Thymus (tissue), 11 donors: ENCODE measurements at regions not wholly inside any gene's neighbourhood (a gene's known extent, or its start where the extent isn't known, plus 50 kb on each side); places are given as distances from the start of the nearest gene placed in this dataset.

ENCODE experiments used
- DNase-seq, 9 donors: peaks; one replicate each; pipeline ENCODE4 v3.0.0-alpha.2; 2013; ENCODE audit warnings: low spot score in 9 of 9, low read depth in 6 of 9, missing footprints in 1 of 9
- H3K27ac ChIP-seq, 2 donors: one replicate each; pipeline ENCODE4 v1.5.1; 2013; ENCODE audit warnings: control low read depth in 1 of 2, low read depth in 1 of 2, low read length in 1 of 2, mild to moderate bottlenecking in 1 of 2, moderate library complexity in 1 of 2
- H3K27me3 ChIP-seq, 2 donors: one replicate each; pipeline ENCODE4 v1.5.1; 2013; ENCODE audit warnings: low read length in 1 of 2; ENCODE audit not compliant: control insufficient read depth in 2 of 2, insufficient read depth in 1 of 2
- H3K36me3 ChIP-seq, 2 donors: one replicate each; pipeline ENCODE4 v1.5.1; 2013; ENCODE audit warnings: low read length in 1 of 2, mild to moderate bottlenecking in 1 of 2, moderate library complexity in 1 of 2; ENCODE audit not compliant: control insufficient read depth in 2 of 2, insufficient read depth in 2 of 2
- H3K4me1 ChIP-seq, 2 donors: one replicate each; pipeline ENCODE4 v1.5.1; 2013; ENCODE audit warnings: low read length in 2 of 2; ENCODE audit not compliant: control insufficient read depth in 2 of 2, insufficient read depth in 2 of 2
- H3K4me3 ChIP-seq, 2 donors: one replicate each; pipeline ENCODE4 v1.5.1; 2013; ENCODE audit warnings: low read length in 2 of 2, control low read depth in 1 of 2, mild to moderate bottlenecking in 1 of 2
- H3K9me3 ChIP-seq, 2 donors: one replicate each; pipeline ENCODE4 v1.5.1; 2013; ENCODE audit warnings: low read length in 1 of 2, mild to moderate bottlenecking in 1 of 2; ENCODE audit not compliant: control insufficient read depth in 2 of 2, insufficient read depth in 1 of 2
- WGBS: extraction: QIAGEN DNeasy Blood & Tissue Kit; methylation state at CpG from one replicate; pipeline ENCODE4 v1.1.7; 2013; 5-methylcytosine and 5-hydroxymethylcytosine counted together
- donor health status: healthy.

DNA sequence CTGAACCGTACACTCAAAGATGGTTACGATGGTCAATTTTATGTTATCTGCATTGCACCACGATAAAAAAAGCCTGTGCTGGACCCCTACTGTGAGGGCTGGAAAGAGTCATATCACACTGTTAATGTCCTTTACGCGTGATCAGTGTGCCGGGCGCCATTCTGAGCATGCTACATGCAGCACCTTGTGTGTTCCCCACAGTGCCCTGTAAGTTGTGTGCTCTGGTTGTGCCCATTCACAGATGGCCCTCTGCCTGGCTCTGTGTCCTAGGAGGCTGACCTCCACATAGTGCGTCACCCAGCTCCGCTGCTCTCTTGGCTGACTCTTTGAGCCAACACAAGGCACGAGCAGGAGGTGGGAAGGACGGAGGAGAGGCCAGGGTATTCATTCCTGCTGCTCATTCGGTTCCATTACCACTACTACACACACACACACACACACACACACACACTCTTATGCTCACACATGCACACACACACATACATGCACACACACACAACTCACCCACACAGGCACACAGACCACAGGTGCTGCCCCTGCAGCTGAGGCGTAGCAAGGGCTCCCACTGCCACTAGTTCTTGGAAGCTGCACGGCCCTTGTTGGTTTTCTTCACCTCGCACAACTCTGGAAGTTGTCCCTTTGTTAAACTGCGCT lies 129.6 kb upstream of the IQSEC1 start:
- Histone ChIP-seq H3K4me3 (no peak overlapping the region), H3K36me3 (no peaks in the 10 kb centered on the region), H3K27ac (no peak overlapping the region), H3K9me3 (no peaks in the 10 kb centered on the region), H3K4me1 (no peaks in the 10 kb centered on the region), H3K27me3 (peaks cover 16 to 52% of the 10 kb centered on the region in 2 donors)
- 96% methylated on average over 16 of the region's 16 CpGs for WGBS
- no peak for DNase-seq

DNA sequence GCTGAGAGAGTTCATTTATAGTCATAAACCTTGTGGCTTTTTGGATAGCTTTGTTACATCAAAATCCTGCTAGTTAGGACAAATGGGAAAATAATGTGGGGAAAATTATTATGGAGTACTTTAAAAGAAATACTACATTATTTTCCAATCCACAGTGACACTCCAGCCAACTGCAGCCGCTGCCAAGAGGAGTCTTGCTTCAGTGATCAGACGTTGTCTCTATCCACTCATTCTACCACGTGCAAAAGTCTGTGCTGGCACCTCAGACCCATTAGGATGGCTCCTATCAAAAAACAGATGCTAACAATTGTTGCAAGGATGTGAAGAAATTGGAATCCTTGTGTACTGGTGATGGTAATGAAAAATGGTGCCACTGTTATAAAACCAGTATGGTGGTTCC lies 128.6 kb upstream of the IQSEC1 start:
- Histone ChIP-seq H3K4me1 (peaks cover 0 to 2% of the 10 kb centered on the region in 2 donors), H3K27me3 (peaks cover 16 to 49% of the 10 kb centered on the region in 2 donors), H3K27ac (no peak overlapping the region), H3K36me3 (no peaks in the 10 kb centered on the region), H3K4me3 (no peak overlapping the region), H3K9me3 (no peaks in the 10 kb centered on the region)
- 93% methylated on average over 3 of the region's 3 CpGs for WGBS
- no peak for DNase-seq

DNA sequence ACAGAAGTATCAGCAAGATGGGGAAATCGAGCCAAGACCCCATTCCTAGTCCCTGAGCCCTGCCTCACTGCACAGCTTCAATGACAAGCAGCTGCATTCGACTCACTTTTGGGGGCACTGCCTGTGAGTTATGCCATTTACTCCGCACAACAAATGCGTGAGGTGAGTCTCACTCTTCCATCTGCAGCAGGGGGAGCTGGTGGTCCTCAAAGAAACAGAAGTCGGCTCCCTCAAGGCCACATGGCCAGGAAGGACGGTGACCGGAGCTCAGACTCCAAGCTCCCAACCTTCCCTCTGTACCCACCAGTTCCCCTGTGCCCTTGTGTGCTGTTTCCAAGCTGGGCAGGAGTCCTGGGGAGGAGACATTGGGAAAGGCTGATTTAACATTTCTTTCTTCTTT lies 127.7 kb upstream of the IQSEC1 start:
- Histone ChIP-seq H3K27ac (no peak overlapping the region), H3K4me3 (no peak overlapping the region), H3K36me3 (no peaks in the 10 kb centered on the region), H3K27me3 (peaks cover 16 to 49% of the 10 kb centered on the region in 2 donors), H3K4me1 (peaks cover 0 to 11% of the 10 kb centered on the region in 2 donors), H3K9me3 (peaks cover 0 to 1% of the 10 kb centered on the region in 2 donors)
- peak in 3 of 9 donors; percentile 3 to 36 (median 33) for DNase-seq
- 24% methylated on average over 7 of the region's 7 CpGs for WGBS

DNA sequence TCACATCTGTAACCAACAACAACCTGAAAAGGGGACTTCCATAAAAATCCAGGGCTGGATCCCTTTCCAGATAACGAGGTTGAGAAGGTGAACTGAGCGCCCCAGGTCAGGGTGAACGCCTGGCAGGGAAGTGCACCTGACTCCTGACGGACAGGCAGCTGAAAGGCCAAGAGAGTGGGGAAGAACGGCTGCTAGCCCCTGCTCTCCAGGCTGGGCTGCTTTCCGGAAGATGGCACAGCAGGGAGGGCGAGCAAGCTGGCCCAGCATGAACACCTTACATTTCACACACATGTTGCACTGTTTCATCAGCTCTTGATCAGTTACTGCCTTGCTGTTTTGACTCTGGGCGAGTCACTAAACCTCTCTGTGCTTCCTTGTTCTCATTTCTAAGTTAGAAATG lies 127.2 kb upstream of the IQSEC1 start:
- peaks cover 0 to 1% of the 10 kb centered on the region in 2 donors for H3K9me3 ChIP-seq
- H3K36me3 ChIP-seq = no peaks in the 10 kb centered on the region
- no peak overlapping the region for H3K27ac ChIP-seq
- H3K4me1 ChIP-seq = peaks cover 0 to 11% of the 10 kb centered on the region in 2 donors
- H3K27me3 ChIP-seq = peaks cover 16 to 46% of the 10 kb centered on the region in 2 donors
- no peak overlapping the region for H3K4me3 ChIP-seq
- 87% methylated on average over 8 of the region's 8 CpGs for WGBS
- no peak for DNase-seq

DNA sequence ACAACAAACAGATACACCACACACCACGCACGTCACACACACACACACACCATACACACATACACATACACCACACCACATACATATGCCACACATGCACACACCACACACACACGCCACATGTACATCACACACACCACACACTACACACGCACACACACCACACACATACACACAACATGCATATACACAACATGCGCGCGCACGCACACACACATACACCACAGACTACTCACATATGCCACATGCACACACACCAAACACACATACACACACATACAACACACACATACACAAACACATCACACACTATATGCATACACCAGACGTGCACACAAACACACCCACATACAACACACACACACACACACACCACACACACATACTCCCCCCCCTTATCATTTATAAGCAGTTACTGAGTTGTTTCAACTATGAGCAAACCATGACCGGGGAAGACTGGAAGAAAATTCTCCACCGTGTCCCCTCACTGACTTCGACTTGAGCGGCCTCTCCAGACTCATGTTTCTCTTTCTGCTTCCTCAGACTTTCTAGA lies 126.7 kb upstream of the IQSEC1 start:
- Histone ChIP-seq H3K36me3 (no peaks in the 10 kb centered on the region), H3K4me3 (no peak overlapping the region), H3K27ac (no peak overlapping the region), H3K9me3 (peaks cover 0 to 1% of the 10 kb centered on the region in 2 donors), H3K4me1 (peaks cover 0 to 11% of the 10 kb centered on the region in 2 donors), H3K27me3 (peaks cover 13 to 41% of the 10 kb centered on the region in 2 donors)
- 97% methylated on average over 13 of the region's 13 CpGs for WGBS
- DNase-seq = no peak

DNA sequence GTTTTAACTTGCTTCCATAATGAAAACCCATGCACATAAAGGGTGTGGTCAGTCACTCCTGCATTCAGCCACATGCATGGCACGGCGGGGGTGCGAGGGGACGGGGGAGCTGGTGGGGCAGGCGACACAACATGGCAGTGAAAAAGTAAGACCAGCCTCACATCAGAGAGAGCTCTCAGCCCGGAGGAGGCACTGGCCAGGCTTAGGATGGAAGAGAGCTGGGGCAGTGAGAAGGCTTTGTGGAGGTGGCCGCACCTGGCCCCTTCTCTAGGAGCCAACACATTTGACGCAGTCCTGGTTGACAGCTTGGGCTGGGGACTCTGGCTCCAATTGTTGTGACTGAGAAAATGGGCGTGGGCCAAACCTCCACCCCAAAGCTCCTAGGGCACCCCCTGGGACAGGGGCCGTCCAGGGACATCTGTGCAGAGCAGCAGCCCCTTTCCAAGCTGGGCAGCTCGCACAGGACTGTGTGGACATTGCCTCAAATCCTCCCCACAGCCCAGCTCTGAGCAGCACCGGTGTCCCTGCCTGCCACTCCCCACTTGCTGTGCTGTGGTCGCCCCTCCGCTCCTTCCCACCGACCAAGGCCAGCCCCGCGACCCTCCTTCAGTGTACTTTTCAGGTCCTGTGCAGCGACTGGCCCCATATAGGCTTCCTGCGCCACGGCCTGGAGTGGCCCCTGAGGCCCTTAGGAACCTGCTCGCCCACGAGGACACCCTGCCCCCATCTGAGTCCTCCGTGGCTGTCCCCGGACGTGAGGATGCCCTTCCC lies 126.0 kb upstream of the IQSEC1 start:
- Histone ChIP-seq H3K9me3 (peaks cover 0 to 1% of the 10 kb centered on the region in 2 donors), H3K36me3 (no peaks in the 10 kb centered on the region), H3K4me3 (no peak overlapping the region), H3K27me3 (peaks cover 10 to 33% of the 10 kb centered on the region in 2 donors), H3K27ac (no peak overlapping the region), H3K4me1 (peaks cover 0 to 15% of the 10 kb centered on the region in 2 donors)
- no peak for DNase-seq
- 94% methylated on average over 25 of the region's 25 CpGs for WGBS

DNA sequence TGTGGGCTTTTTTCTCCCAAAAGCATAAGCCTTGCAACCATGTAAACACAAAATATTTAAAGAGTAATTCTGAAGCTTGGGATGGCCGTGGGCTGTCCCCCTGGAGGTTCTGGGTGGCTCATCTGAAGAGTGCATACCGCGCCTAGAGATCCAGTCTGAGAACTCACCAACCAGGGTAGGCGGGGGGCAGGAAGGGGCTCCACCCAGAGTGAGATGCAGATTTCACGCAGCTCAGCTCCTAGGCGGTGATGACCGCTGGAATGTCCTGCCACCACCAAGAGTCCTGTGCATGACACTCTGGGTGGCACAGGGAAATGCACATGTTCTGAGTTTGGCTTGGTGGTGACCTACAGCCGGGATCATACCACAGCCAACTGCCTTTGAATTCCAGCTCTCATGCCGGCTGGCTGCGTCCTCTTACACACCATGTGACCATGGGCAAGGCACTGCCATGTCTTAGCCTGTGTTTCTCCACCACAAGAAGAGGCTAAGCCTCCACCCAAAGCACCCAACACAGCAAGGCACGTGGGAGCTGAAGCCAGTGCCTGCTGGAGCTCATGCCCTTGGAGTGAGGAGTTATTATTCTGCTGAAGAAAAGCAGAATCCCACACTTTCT lies 125.1 kb upstream of the IQSEC1 start:
- WGBS = 96% methylated on average over 11 of the region's 11 CpGs

DNA sequence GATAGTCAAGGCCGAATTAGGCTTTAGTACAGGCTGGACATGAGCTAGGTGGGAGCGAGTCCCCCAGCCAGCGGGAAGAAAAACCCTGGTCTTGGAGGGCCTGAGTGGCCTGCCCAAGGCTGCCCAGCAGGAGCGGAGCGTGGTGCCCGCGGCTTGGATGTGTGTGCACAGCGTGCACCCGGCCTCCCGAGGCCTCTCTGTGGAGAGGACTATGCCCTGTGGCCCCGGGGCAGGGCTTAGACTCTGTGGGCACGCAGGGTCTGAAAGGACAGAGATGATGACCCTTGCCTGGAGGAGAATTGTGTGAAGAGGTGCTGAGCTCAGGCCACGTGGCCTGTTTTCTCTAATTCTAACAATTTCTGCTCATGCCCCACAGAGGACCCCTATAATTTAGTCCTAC lies 124.6 kb upstream of the IQSEC1 start:
- Histone ChIP-seq H3K27ac (no peak overlapping the region), H3K36me3 (no peaks in the 10 kb centered on the region), H3K9me3 (peaks cover 0 to 1% of the 10 kb centered on the region in 2 donors), H3K27me3 (peaks cover 0 to 19% of the 10 kb centered on the region in 2 donors), H3K4me3 (no peak overlapping the region), H3K4me1 (peaks cover 0 to 15% of the 10 kb centered on the region in 2 donors)
- no peak for DNase-seq
- WGBS = 97% methylated on average over 13 of the region's 13 CpGs

More for the DNA sequence above, 125.1 kb upstream of the IQSEC1 start:
- peaks cover 0 to 1% of the 10 kb centered on the region in 2 donors for H3K9me3 ChIP-seq
- no peak overlapping the region for H3K27ac ChIP-seq
- no peak overlapping the region for H3K4me3 ChIP-seq
- H3K4me1 ChIP-seq = peaks cover 0 to 15% of the 10 kb centered on the region in 2 donors
- peaks cover 2 to 25% of the 10 kb centered on the region in 2 donors for H3K27me3 ChIP-seq
- H3K36me3 ChIP-seq = no peaks in the 10 kb centered on the region
- DNase-seq = no peak

DNA sequence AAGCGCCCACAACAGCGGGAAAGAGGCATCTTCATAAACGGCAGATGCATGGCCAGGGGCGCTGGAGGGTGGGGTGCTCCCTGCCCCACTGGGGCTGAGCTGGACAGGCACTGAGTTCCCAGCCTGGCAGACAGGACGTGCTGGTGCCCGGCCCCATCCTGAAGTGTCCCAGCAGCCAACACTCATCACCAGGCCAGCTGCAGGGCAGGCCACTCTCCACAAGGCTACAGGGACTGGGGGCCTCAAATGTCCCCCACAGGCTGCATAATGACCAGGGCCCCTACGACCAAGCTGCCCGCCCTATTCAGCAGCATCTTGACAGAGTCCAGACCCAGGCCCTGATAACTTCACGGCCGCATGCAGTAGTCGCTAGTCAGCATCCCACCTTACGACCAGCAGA lies 124.1 kb upstream of the IQSEC1 start:
- H3K9me3 ChIP-seq = peaks cover 0 to 1% of the 10 kb centered on the region in 2 donors
- H3K27ac ChIP-seq = no peak overlapping the region
- no peak for DNase-seq
- H3K4me1 ChIP-seq = peaks cover 0 to 15% of the 10 kb centered on the region in 2 donors
- WGBS = 96% methylated on average over 12 of the region's 12 CpGs
- peaks cover 0 to 15% of the 10 kb centered on the region in 2 donors for H3K27me3 ChIP-seq
- H3K4me3 ChIP-seq = no peak overlapping the region
- no peaks in the 10 kb centered on the region for H3K36me3 ChIP-seq
